GM12878 (cell line): ENCODE measurements at regions not wholly inside any gene's neighbourhood (a gene's known extent, or its start where the extent isn't known, plus 50 kb on each side); places are given as distances from the start of the nearest gene placed in this dataset.

Experiments
- ATAC-seq: fragments of 200-7000 bp; cut with Tn5 transposase; 3 replicates; pipeline ENCODE4 v1.9.1; 2020; ENCODE audit warnings: mild to moderate bottlenecking, moderate library complexity
- BruUV-seq: library from RNA; stranded (reverse); fragments of 400-500 nt; replicated peaks from 2 replicates; lab custom pipeline; 2021; lab: Mats Ljungman, UMichigan
- CTCF ChIA-PET: fragments of 300-600 bp; sonication (Branson Sonifier 250); formaldehyde crosslinking; extraction: SDS; loops from one replicate; lab custom pipeline; 2021; ENCODE audit warnings: inconsistent platforms; lab: Yijun Ruan, JAX
- POLR2A ChIA-PET: fragments of 350-600 bp; formaldehyde crosslinking; extraction: SDS; loops from one replicate; lab custom pipeline; 2021; ENCODE audit warnings: inconsistent platforms; lab: Charles Lee
- RAD21 ChIA-PET: fragments of 300-600 bp; sonication (Branson Sonifier 250); formaldehyde crosslinking; loops from one replicate; lab custom pipeline; 2023; ENCODE audit warnings: antibody characterized with exemption; ENCODE audit not compliant: unreplicated experiment; lab: Charles Lee
- SMC1A ChIA-PET: fragments of 300-600 bp; sonication (Branson Sonifier 250); formaldehyde crosslinking; loops from one replicate; lab custom pipeline; 2023; ENCODE audit not compliant: unreplicated experiment, uncharacterized antibody; lab: Charles Lee
- DNase-seq: peaks from one replicate; pipeline ENCODE4 v3.0.0-alpha.2; 2011; ENCODE audit warnings: low read depth, low spot score
- FAIRE-seq: peaks from 3 replicates; lab custom pipeline; 2011; peaks lifted over from hg19 to GRCh38; lab: Jason Lieb, UNC
- H2AFZ ChIP-seq: 2 replicates; pipeline ENCODE4 v1.6.0; 2011; ENCODE audit warnings: low read depth, low read length, control low read depth; ENCODE audit not compliant: control insufficient read depth
- H3K27ac ChIP-seq: 2 replicates; pipeline ENCODE4 v1.5.1; 2011; ENCODE audit warnings: control low read depth; ENCODE audit not compliant: control insufficient read depth, insufficient read depth
- H3K27me3 ChIP-seq, 2 experiments: replicated peaks in 1 of 2; 2 replicates each; pipeline versions ENCODE4 v1.6.0 to v1.6.1; 2011; ENCODE audit warnings: low read length in 1 of 2; ENCODE audit not compliant: control insufficient read depth in 2 of 2, insufficient read depth in 2 of 2
- H3K36me3 ChIP-seq, 2 experiments: 2 replicates each; pipeline ENCODE4 v1.5.1; 2011; ENCODE audit warnings: low read length in 1 of 2; ENCODE audit not compliant: control insufficient read depth in 2 of 2, insufficient read depth in 2 of 2
- H3K4me1 ChIP-seq: 2 replicates; pipeline ENCODE4 v1.6.1; 2011; ENCODE audit warnings: mild to moderate bottlenecking, low read length, moderate library complexity, mixed read lengths; ENCODE audit not compliant: control insufficient read depth, insufficient read depth
- H3K4me2 ChIP-seq: 2 replicates; pipeline ENCODE4 v1.6.0; 2011; ENCODE audit warnings: control low read depth; ENCODE audit not compliant: control insufficient read depth, insufficient read depth
- H3K4me3 ChIP-seq: fragments of 200-600 bp; sonication (generic); 2 replicates; pipeline ENCODE4 v1.5.1; 2016
- H3K79me2 ChIP-seq: 2 replicates; pipeline ENCODE4 v1.6.0; 2011; ENCODE audit warnings: low read length; ENCODE audit not compliant: control insufficient read depth, insufficient read depth
- H3K9ac ChIP-seq: 2 replicates; pipeline ENCODE4 v1.8.0; 2011; ENCODE audit warnings: low read length, control low read depth, mixed read lengths; ENCODE audit not compliant: control insufficient read depth, insufficient read depth
- H3K9me3 ChIP-seq: replicated peaks from 3 replicates; pipeline ENCODE4 v1.5.1; 2011; ENCODE audit warnings: mild to moderate bottlenecking, low read length; ENCODE audit not compliant: control insufficient read depth, insufficient read depth
- H4K20me1 ChIP-seq: 2 replicates; pipeline ENCODE4 v1.6.0; 2011; ENCODE audit not compliant: control insufficient read depth, insufficient read depth
- BRCA1 ChIP-seq: IDR thresholded peaks from 2 replicates; pipeline ENCODE4 v1.6.1; 2011; ENCODE audit warnings: low read depth, low read length, improper control_type of control experiment
- DPF2 ChIP-seq: fragments of 450-650 bp; IDR thresholded peaks from 2 replicates; pipeline ENCODE4 v1.6.1; 2017; ENCODE audit warnings: mild to moderate bottlenecking
- HDAC2 ChIP-seq: fragments of 200-600 bp; sonication (generic); IDR thresholded peaks from 2 replicates; pipeline ENCODE4 v1.6.1; 2017
- JUNB ChIP-seq: IDR thresholded peaks from 2 replicates; pipeline ENCODE4 v1.6.1; 2016; ENCODE audit warnings: antibody characterized with exemption, mild to moderate bottlenecking
- POLR2A ChIP-seq: IDR thresholded peaks from 2 replicates; pipeline ENCODE4 v1.6.1; 2011; ENCODE audit warnings: low read depth, mild to moderate bottlenecking, low read length
- RAD21 ChIP-seq: IDR thresholded peaks from 2 replicates; pipeline ENCODE4 v1.6.1; 2011; ENCODE audit warnings: mild to moderate bottlenecking, low read depth, low read length, moderate library complexity; ENCODE audit not compliant: insufficient read depth
- RB1 ChIP-seq: fragments of 450-650 bp; formaldehyde crosslinking; IDR thresholded peaks from 2 replicates; pipeline ENCODE4 v1.6.1; 2017; ENCODE audit warnings: mild to moderate bottlenecking, borderline replicate concordance
- SMARCA5 ChIP-seq: fragments of 450-650 bp; IDR thresholded peaks from 2 replicates; pipeline ENCODE4 v1.6.1; 2017; ENCODE audit warnings: mild to moderate bottlenecking
- SMC3 ChIP-seq: IDR thresholded peaks from 2 replicates; pipeline ENCODE4 v1.6.1; 2011; ENCODE audit warnings: low read length, improper control_type of control experiment, borderline replicate concordance
- TBL1XR1 ChIP-seq: IDR thresholded peaks from 2 replicates; pipeline ENCODE4 v1.6.1; 2012; ENCODE audit warnings: low read depth, low read length, improper control_type of control experiment
- WRNIP1 ChIP-seq: IDR thresholded peaks from 2 replicates; pipeline ENCODE4 v1.6.1; 2011; ENCODE audit warnings: low read depth, low read length, improper control_type of control experiment, borderline replicate concordance
- WGBS: methylation state at CpG from one replicate; pipeline ENCODE4 v1.1.6; 2016; ENCODE audit warnings: low lambda C conversion rate; ENCODE audit not compliant: insufficient replicate concordance, insufficient coverage; ENCODE audit errors: missing lambda C conversion rate; 5-methylcytosine and 5-hydroxymethylcytosine counted together
- in situ Hi-C: fragments of 300-500 bp; cut with MboI; formaldehyde crosslinking; loops from 9 replicates; pipeline ENCODE4 v1.14.3; 2018; ENCODE audit warnings: mixed read lengths
- intact Hi-C: fragments of 100-400 bp; cut with micrococcal nuclease; formaldehyde crosslinking; loops from one replicate; pipeline ENCODE4 v1.14.2; 2022; ENCODE audit not compliant: unreplicated experiment
- TF ChIP-seq, protein P1 (sequence below): fragments of 450-650 bp; conservative IDR thresholded peaks from 2 replicates; pipeline ENCODE4 v1.6.1; 2017; ENCODE audit warnings: mild to moderate bottlenecking, moderate library complexity
- TF ChIP-seq, protein P2 (sequence below): fragments of 450-650 bp; IDR thresholded peaks from 2 replicates; pipeline ENCODE4 v1.6.1; 2016; ENCODE audit warnings: mild to moderate bottlenecking, moderate library complexity, borderline replicate concordance

DNA sequence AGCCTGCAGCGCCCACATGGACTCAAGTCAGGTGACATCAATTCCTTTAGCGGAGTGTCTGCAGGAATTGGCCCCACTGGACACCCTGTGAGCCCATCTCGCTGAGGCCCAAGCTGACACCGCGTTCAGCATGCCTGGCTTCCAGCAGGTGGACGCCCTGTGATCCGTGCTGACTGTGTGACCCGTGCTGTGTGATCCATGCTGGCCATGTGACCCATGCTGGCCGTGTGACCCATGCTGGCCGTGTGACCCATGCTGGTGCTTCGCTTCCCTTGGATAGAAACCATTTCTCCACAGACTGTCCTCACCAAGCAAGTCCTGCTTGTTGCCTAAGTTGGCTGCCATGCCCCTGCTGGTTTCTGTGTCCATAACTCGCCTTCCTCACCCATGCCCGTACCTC is 392.1 kb downstream of the BRD1 start:
- DNase-seq (no peak), ATAC-seq (no peak), FAIRE-seq (no peak)
- Histone ChIP-seq H3K4me1 (no peaks in the 10 kb centered on the region), H3K4me2 (no peak overlapping the region), H3K4me3 (no peak overlapping the region), H3K9me3 (no peaks in the 10 kb centered on the region; the same call in 2 of the 3 replicates), H2AFZ (no peak overlapping the region), H3K27me3 (no peaks in the 10 kb centered on the region), H3K27ac (no peak overlapping the region), H4K20me1 (no peaks in the 10 kb centered on the region), H3K36me3 (no peaks in the 10 kb centered on the region), H3K79me2 (no peaks in the 10 kb centered on the region), H3K9ac (no peak overlapping the region)
- intact Hi-C loops (no loop called here), in situ Hi-C loops (loop anchor here (10.0 kb wide), 1 partner anchor 61 kb away; no protein-coding TSS in a partner anchor)
- CTCF ChIA-PET, result no interaction called here
- SMC1A ChIA-PET, result no interaction called here
- 38% methylated on average over 13 of the region's 13 CpGs for WGBS
- RAD21 ChIA-PET, result no interaction called here
- POLR2A ChIA-PET, result no interaction called here
- BruUV-seq, result no TSS peak
- TF ChIP-seq BRCA1, result no peak
- TF ChIP-seq, protein P1, sequence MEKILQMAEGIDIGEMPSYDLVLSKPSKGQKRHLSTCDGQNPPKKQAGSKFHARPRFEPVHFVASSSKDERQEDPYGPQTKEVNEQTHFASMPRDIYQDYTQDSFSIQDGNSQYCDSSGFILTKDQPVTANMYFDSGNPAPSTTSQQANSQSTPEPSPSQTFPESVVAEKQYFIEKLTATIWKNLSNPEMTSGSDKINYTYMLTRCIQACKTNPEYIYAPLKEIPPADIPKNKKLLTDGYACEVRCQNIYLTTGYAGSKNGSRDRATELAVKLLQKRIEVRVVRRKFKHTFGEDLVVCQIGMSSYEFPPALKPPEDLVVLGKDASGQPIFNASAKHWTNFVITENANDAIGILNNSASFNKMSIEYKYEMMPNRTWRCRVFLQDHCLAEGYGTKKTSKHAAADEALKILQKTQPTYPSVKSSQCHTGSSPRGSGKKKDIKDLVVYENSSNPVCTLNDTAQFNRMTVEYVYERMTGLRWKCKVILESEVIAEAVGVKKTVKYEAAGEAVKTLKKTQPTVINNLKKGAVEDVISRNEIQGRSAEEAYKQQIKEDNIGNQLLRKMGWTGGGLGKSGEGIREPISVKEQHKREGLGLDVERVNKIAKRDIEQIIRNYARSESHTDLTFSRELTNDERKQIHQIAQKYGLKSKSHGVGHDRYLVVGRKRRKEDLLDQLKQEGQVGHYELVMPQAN, result no peak
- TF ChIP-seq RB1, result no peak
- TF ChIP-seq HDAC2, result no peak

DNA sequence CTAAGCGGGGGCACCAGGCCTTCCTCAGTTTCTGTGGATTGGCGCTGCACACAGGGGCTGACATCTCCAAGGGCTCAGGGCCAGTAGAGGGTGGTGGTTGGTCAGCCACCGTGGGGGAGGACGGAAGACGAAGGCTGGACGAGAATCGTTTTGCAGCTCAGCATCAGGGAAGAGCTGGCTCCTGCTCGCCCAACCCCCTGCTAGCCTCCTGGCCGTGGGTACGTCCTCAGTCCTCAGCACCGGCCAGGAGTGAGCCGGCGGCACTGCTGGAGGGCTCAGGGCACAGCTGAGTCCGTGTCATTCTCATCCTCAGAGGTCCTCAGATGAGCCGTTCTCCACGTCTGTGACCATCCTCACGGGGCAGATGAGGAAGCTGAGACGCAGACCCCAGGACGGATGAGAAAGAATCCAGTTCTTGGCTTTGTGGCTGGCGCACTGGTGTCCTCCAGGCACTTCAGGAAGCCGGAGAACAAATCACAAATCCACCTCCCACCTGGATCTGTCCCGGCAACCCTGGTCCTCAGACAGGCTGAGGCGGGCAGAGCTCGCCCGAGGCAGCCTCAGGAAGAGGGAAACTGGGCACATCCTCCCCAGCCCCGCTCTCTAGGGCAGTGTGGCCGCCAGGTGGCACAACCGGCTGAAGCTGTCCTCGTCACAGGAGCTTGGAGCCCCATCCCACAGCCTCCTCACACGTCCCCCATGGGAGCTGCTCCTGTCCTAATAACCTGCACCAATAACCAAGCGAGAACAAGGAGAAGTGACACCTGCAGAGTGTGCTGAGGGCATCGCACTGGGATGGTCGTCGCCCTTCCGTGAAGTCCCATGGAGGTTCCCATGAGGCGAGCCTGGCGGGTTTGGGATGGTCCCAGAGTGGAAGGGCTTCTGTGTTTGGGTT is 393.7 kb downstream of the BRD1 start:
- FAIRE-seq, result no peak
- TF ChIP-seq JUNB (no peak), RAD21 (no peak), SMC3 (no peak), DPF2 (no peak), POLR2A (no peak), TBL1XR1 (no peak), WRNIP1 (no peak), SMARCA5 (no peak)
- TF ChIP-seq, protein P2, sequence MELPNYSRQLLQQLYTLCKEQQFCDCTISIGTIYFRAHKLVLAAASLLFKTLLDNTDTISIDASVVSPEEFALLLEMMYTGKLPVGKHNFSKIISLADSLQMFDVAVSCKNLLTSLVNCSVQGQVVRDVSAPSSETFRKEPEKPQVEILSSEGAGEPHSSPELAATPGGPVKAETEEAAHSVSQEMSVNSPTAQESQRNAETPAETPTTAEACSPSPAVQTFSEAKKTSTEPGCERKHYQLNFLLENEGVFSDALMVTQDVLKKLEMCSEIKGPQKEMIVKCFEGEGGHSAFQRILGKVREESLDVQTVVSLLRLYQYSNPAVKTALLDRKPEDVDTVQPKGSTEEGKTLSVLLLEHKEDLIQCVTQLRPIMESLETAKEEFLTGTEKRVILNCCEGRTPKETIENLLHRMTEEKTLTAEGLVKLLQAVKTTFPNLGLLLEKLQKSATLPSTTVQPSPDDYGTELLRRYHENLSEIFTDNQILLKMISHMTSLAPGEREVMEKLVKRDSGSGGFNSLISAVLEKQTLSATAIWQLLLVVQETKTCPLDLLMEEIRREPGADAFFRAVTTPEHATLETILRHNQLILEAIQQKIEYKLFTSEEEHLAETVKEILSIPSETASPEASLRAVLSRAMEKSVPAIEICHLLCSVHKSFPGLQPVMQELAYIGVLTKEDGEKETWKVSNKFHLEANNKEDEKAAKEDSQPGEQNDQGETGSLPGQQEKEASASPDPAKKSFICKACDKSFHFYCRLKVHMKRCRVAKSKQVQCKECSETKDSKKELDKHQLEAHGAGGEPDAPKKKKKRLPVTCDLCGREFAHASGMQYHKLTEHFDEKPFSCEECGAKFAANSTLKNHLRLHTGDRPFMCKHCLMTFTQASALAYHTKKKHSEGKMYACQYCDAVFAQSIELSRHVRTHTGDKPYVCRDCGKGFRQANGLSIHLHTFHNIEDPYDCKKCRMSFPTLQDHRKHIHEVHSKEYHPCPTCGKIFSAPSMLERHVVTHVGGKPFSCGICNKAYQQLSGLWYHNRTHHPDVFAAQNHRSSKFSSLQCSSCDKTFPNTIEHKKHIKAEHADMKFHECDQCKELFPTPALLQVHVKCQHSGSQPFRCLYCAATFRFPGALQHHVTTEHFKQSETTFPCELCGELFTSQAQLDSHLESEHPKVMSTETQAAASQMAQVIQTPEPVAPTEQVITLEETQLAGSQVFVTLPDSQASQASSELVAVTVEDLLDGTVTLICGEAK, result no peak

More for the DNA sequence above, 393.7 kb downstream of the BRD1 start:
- no peak for ATAC-seq
- Histone ChIP-seq H3K4me1 (no peaks in the 10 kb centered on the region), H3K27me3 (no peaks in the 10 kb centered on the region), H3K9me3 (no peaks in the 10 kb centered on the region; the same call in 2 of the 3 replicates), H3K27ac (no peak overlapping the region), H3K36me3 (no peaks in the 10 kb centered on the region), H4K20me1 (no peaks in the 10 kb centered on the region), H3K9ac (no peak overlapping the region), H3K4me3 (no peak overlapping the region), H2AFZ (no peak overlapping the region), H3K4me2 (no peak overlapping the region), H3K79me2 (no peaks in the 10 kb centered on the region)
- 53% methylated on average over 37 of the region's 37 CpGs for WGBS
- RAD21 ChIA-PET, result no interaction called here
- CTCF ChIA-PET, result no interaction called here
- SMC1A ChIA-PET, result no interaction called here
- in situ Hi-C loops (loop anchor here (10.0 kb wide), 1 partner anchor 59 kb away; no protein-coding TSS in a partner anchor), intact Hi-C loops (no loop called here)
- POLR2A ChIA-PET, result no interaction called here
- no peak for DNase-seq
- no TSS peak for BruUV-seq
